Panc1 (cell line): ENCODE measurements at regions not wholly inside any gene's neighbourhood (a gene's known extent, or its start where the extent isn't known, plus 50 kb on each side); places are given as distances from the start of the nearest gene placed in this dataset.

Experiments used
- ATAC-seq: fragments of 200-7000 bp; cut with Tn5 transposase; 2 replicates; pipeline ENCODE4 v1.9.1; 2020; ENCODE audit warnings: mild to moderate bottlenecking, moderate library complexity
- BruUV-seq: library from RNA; stranded (reverse); fragments of 400-500 nt; replicated peaks from 2 replicates; lab custom pipeline; 2021; lab: Mats Ljungman, UMichigan
- CTCF ChIA-PET: fragments of 300-600 bp; sonication (Branson Sonifier 250); formaldehyde crosslinking; loops from one replicate; lab custom pipeline; 2022; ENCODE audit warnings: antibody characterized with exemption; lab: Charles Lee
- POLR2A ChIA-PET: fragments of 300-600 bp; sonication (Branson Sonifier 250); formaldehyde crosslinking; loops from one replicate; lab custom pipeline; 2022; ENCODE audit warnings: antibody characterized with exemption; lab: Charles Lee
- DNase-seq: peaks from one replicate; pipeline ENCODE4 v3.0.0-alpha.2; 2010; ENCODE audit warnings: low read depth, low spot score
- H3K27ac ChIP-seq: 2 replicates; pipeline ENCODE4 v1.5.1; 2011; ENCODE audit warnings: mild to moderate bottlenecking, low read length, inconsistent platforms
- H3K27me3 ChIP-seq: fragments of 200-500 bp; sonication (Bioruptor generic); 2 replicates; pipeline ENCODE4 v1.6.0; 2014; ENCODE audit warnings: low read length, inconsistent platforms; ENCODE audit not compliant: control insufficient read depth, insufficient read depth
- H3K36me3 ChIP-seq: fragments of 200-500 bp; sonication (Bioruptor generic); 2 replicates; pipeline ENCODE4 v1.5.1; 2014; ENCODE audit warnings: inconsistent platforms, mild to moderate bottlenecking, low read length, moderate library complexity; ENCODE audit not compliant: control insufficient read depth, insufficient read depth
- H3K4me1 ChIP-seq: 2 replicates; pipeline ENCODE4 v1.5.1; 2011; ENCODE audit warnings: inconsistent platforms, mild to moderate bottlenecking, low read length, moderate library complexity; ENCODE audit not compliant: control insufficient read depth, insufficient read depth
- H3K4me3 ChIP-seq, 2 experiments: 2 replicates each; pipeline ENCODE4 v1.5.1; 2011 to 2012; ENCODE audit warnings: low read depth in 2 of 2, low read length in 2 of 2, mild to moderate bottlenecking in 2 of 2, inconsistent platforms in 1 of 2, moderate library complexity in 1 of 2
- H3K9me3 ChIP-seq: fragments of 200-500 bp; sonication (Bioruptor generic); 2 replicates; pipeline ENCODE4 v1.5.1; 2014; ENCODE audit warnings: low read depth, mild to moderate bottlenecking, inconsistent platforms, low read length, moderate library complexity; ENCODE audit not compliant: control insufficient read depth, insufficient read depth
- POLR2AphosphoS5 ChIP-seq: IDR thresholded peaks from 2 replicates; pipeline ENCODE4 v1.6.1; 2012; ENCODE audit warnings: mild to moderate bottlenecking, low read depth, low read length, moderate library complexity
- SIN3A ChIP-seq: IDR thresholded peaks from 2 replicates; pipeline ENCODE4 v1.6.1; 2012; ENCODE audit warnings: low read depth, mild to moderate bottlenecking, low read length, moderate library complexity, borderline replicate concordance; ENCODE audit not compliant: insufficient read depth
- TCF7L2 ChIP-seq: IDR thresholded peaks from 2 replicates; pipeline ENCODE4 v1.6.1; 2011; ENCODE audit warnings: mild to moderate bottlenecking, low read depth, low read length, inconsistent platforms
- in situ Hi-C: cut with HindIII; loops from 2 replicates; pipeline ENCODE4 v1.10.0; 2016; ENCODE audit warnings: low sequenced_read_pairs, low pct_unique_long_range_greater_than_20kb
- intact Hi-C: fragments of 100-400 bp; cut with micrococcal nuclease; formaldehyde crosslinking; loops from one replicate; pipeline ENCODE4 v1.10.0; 2022; ENCODE audit not compliant: unreplicated experiment
- TF ChIP-seq, protein P1 (sequence below): fragments of 450-650 bp; IDR thresholded peaks from 2 replicates; pipeline ENCODE4 v1.5.1; 2017; ENCODE audit warnings: mild to moderate bottlenecking
- TF ChIP-seq, protein P2 (sequence below), 2 experiments: IDR thresholded peaks; 2 replicates each; pipeline ENCODE4 v1.6.1; 2011 to 2012; ENCODE audit warnings: low read depth in 2 of 2, control low read depth in 1 of 2, low read length in 1 of 2, mild to moderate bottlenecking in 1 of 2, moderate library complexity in 1 of 2; ENCODE audit not compliant: insufficient read depth in 1 of 2

DNA sequence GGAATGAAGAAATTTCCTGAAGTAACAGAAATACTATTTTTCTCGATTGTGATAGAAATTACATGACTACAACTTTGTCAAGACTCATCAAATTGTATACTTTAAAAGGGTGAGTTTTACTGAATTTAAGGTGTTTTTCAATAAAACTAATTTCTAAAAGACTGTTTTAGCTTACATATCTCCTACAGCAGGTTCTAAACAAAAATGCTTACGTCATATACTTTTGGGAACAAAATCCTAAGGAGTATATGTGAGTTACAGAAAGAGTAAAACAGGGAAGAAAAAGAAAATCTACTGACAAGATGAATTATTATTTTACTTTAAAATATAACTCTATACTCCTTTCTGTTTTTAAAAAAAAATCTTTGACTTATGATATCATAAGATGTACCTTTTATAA is 660.3 kb upstream of the PKDCC start:
- POLR2A ChIA-PET, result no interaction called here
- Histone ChIP-seq H3K36me3 (no peaks in the 10 kb centered on the region), H3K27ac (no peak overlapping the region), H3K9me3 (no peaks in the 10 kb centered on the region), H3K4me3 (no peak overlapping the region), H3K27me3 (no peaks in the 10 kb centered on the region), H3K4me1 (no peaks in the 10 kb centered on the region)
- no TSS peak for BruUV-seq
- TF ChIP-seq, protein P1, sequence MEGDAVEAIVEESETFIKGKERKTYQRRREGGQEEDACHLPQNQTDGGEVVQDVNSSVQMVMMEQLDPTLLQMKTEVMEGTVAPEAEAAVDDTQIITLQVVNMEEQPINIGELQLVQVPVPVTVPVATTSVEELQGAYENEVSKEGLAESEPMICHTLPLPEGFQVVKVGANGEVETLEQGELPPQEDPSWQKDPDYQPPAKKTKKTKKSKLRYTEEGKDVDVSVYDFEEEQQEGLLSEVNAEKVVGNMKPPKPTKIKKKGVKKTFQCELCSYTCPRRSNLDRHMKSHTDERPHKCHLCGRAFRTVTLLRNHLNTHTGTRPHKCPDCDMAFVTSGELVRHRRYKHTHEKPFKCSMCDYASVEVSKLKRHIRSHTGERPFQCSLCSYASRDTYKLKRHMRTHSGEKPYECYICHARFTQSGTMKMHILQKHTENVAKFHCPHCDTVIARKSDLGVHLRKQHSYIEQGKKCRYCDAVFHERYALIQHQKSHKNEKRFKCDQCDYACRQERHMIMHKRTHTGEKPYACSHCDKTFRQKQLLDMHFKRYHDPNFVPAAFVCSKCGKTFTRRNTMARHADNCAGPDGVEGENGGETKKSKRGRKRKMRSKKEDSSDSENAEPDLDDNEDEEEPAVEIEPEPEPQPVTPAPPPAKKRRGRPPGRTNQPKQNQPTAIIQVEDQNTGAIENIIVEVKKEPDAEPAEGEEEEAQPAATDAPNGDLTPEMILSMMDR, result no peak
- TF ChIP-seq, protein P2, sequence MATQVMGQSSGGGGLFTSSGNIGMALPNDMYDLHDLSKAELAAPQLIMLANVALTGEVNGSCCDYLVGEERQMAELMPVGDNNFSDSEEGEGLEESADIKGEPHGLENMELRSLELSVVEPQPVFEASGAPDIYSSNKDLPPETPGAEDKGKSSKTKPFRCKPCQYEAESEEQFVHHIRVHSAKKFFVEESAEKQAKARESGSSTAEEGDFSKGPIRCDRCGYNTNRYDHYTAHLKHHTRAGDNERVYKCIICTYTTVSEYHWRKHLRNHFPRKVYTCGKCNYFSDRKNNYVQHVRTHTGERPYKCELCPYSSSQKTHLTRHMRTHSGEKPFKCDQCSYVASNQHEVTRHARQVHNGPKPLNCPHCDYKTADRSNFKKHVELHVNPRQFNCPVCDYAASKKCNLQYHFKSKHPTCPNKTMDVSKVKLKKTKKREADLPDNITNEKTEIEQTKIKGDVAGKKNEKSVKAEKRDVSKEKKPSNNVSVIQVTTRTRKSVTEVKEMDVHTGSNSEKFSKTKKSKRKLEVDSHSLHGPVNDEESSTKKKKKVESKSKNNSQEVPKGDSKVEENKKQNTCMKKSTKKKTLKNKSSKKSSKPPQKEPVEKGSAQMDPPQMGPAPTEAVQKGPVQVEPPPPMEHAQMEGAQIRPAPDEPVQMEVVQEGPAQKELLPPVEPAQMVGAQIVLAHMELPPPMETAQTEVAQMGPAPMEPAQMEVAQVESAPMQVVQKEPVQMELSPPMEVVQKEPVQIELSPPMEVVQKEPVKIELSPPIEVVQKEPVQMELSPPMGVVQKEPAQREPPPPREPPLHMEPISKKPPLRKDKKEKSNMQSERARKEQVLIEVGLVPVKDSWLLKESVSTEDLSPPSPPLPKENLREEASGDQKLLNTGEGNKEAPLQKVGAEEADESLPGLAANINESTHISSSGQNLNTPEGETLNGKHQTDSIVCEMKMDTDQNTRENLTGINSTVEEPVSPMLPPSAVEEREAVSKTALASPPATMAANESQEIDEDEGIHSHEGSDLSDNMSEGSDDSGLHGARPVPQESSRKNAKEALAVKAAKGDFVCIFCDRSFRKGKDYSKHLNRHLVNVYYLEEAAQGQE (IDR thresholded peaks at IDR 0.05; ENCODE audit: insufficient read depth in 1 of 2, low read depth in 2 of 2, low read length in 1 of 2), result no peak
- TF ChIP-seq POLR2AphosphoS5, result no peak
- TF ChIP-seq SIN3A, result no peak
- no peak for TF ChIP-seq TCF7L2
- in situ Hi-C loops, result no loop called here
- CTCF ChIA-PET, result no interaction called here
- DNase-seq (no peak), ATAC-seq (no peak)
- intact Hi-C loops, result no loop called here

DNA sequence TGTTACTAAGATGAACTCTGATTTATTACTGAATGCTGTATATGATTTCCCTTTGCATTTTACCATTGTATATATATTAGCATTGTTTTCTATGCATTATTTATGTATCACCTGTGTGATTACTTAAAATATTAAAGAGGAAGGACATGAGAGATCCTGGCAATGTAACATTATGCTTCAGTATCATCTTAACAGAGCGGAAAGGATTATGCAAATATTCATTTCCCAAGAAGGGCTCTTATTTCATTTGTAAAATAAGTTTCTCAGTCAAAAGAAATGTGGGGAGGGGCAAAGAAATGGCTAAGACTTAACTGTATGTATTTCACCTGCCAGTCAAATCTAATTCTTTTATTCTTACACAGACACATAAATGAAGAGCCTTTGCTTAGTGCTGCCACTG is 654.2 kb upstream of the PKDCC start:
- no peaks in the 10 kb centered on the region for H3K36me3 ChIP-seq
- H3K27ac ChIP-seq, result no peak overlapping the region
- intact Hi-C loops, result no loop called here
- no peak overlapping the region for H3K4me3 ChIP-seq
- H3K27me3 ChIP-seq, result no peaks in the 10 kb centered on the region
- H3K4me1 ChIP-seq, result no peaks in the 10 kb centered on the region
- no peaks in the 10 kb centered on the region for H3K9me3 ChIP-seq
- BruUV-seq, result no TSS peak
- ChIA-PET POLR2A (no interaction called here), CTCF (no interaction called here)
- DNase-seq (no peak), ATAC-seq (no peak)
- TF ChIP-seq SIN3A (no peak), POLR2AphosphoS5 (no peak), TCF7L2 (no peak)
- TF ChIP-seq, protein P2 (IDR thresholded peaks at IDR 0.05; ENCODE audit: insufficient read depth in 1 of 2, low read depth in 2 of 2, low read length in 1 of 2), result no peak
- TF ChIP-seq, protein P1, result no peak
- in situ Hi-C loops, result no loop called here
